K562 (cell line): ENCODE measurements at regions not wholly inside any gene's neighbourhood (a gene's known extent, or its start where the extent isn't known, plus 50 kb on each side); places are given as distances from the start of the nearest gene placed in this dataset.

Source experiments
- ATAC-seq: fragments of 200-7000 bp; cut with Tn5 transposase; 3 replicates; pipeline ENCODE4 v1.9.1; 2020; ENCODE audit warnings: moderate library complexity
- BruUV-seq: library from RNA; stranded (reverse); fragments of 400-500 nt; replicated peaks from 2 replicates; lab custom pipeline; 2021; lab: Mats Ljungman, UMichigan
- CTCF ChIA-PET: fragments of 300-600 bp; formaldehyde crosslinking; extraction: SDS; loops from one replicate; lab custom pipeline; 2021; ENCODE audit warnings: low intra/inter-chr PET ratio; lab: Yijun Ruan, JAX
- POLR2A ChIA-PET: fragments of 300-600, 350-650 bp; sonication (Branson Sonifier 250); formaldehyde crosslinking; extraction: SDS; loops from one replicate; lab custom pipeline; 2021; ENCODE audit warnings: antibody characterized with exemption, inconsistent platforms; lab: Yijun Ruan, JAX
- DNase-seq, 4 experiments: peaks; one replicate each; pipeline versions ENCODE4 v3.0.0 to v3.0.0-alpha.2; 2011 to 2018; ENCODE audit warnings: low spot score in 3 of 4, mixed read lengths in 3 of 4; ENCODE audit errors: extremely low read depth in 1 of 4
- FAIRE-seq: peaks from 2 replicates; lab custom pipeline; 2011; peaks lifted over from hg19 to GRCh38; lab: Jason Lieb, UNC
- H2AFZ ChIP-seq: 2 replicates; pipeline ENCODE4 v1.6.0; 2011; ENCODE audit warnings: low read depth, low read length, control low read depth, inconsistent platforms
- H3K27ac ChIP-seq: fragments of 200-600 bp; 3 replicates; pipeline ENCODE4 v1.8.0; 2011; ENCODE audit warnings: low read depth, mild to moderate bottlenecking, control low read depth, inconsistent platforms, low read length, moderate library complexity, mixed read lengths; ENCODE audit errors: extremely low read depth
- H3K27me3 ChIP-seq, 2 experiments: fragments of 300-600 bp in 1 of 2; 2 replicates in 1 of 2; 3 replicates in 1 of 2; pipeline versions ENCODE4 v1.6.0 to v1.8.0; 2011; ENCODE audit warnings: inconsistent platforms in 2 of 2, low read length in 2 of 2, mild to moderate bottlenecking in 1 of 2, mixed read lengths in 1 of 2, moderate library complexity in 1 of 2; ENCODE audit not compliant: control insufficient read depth in 2 of 2, insufficient read depth in 2 of 2
- H3K36me3 ChIP-seq: fragments of 300-600 bp; 3 replicates; pipeline ENCODE4 v1.8.0; 2011; ENCODE audit warnings: mild to moderate bottlenecking, low read length, inconsistent platforms; ENCODE audit not compliant: control insufficient read depth, insufficient read depth
- H3K4me1 ChIP-seq, 2 experiments: fragments of 200-600 bp in 1 of 2; replicated peaks in 1 of 2; 2 replicates in 1 of 2; 3 replicates in 1 of 2; pipeline versions ENCODE4 v1.5.1 to v1.8.0; 2011; ENCODE audit warnings: inconsistent platforms in 2 of 2, low read length in 2 of 2, mild to moderate bottlenecking in 1 of 2, mixed read lengths in 1 of 2, moderate library complexity in 1 of 2; ENCODE audit not compliant: control insufficient read depth in 2 of 2, insufficient read depth in 2 of 2
- H3K4me2 ChIP-seq: 2 replicates; pipeline ENCODE4 v1.6.1; 2011; ENCODE audit warnings: low read length, control low read depth, inconsistent platforms, mixed read lengths; ENCODE audit not compliant: insufficient read depth
- H3K4me3 ChIP-seq: fragments of 200-600 bp; sonication (generic), shearing (Covaris generic); 2 replicates; pipeline ENCODE4 v1.5.1; 2016; ENCODE audit warnings: control low read depth, inconsistent platforms
- H3K79me2 ChIP-seq: fragments of 200-600 bp; 3 replicates; pipeline ENCODE4 v1.8.0; 2011; ENCODE audit warnings: low read length, inconsistent platforms; ENCODE audit not compliant: control insufficient read depth, insufficient read depth
- H3K9ac ChIP-seq, 2 experiments: 2 replicates each; pipeline versions ENCODE4 v1.6.0 to v1.6.1; 2011; ENCODE audit warnings: low read depth in 2 of 2, low read length in 2 of 2, control low read depth in 1 of 2, inconsistent platforms in 1 of 2, mild to moderate bottlenecking in 1 of 2, mixed read lengths in 1 of 2; ENCODE audit not compliant: insufficient read depth in 1 of 2
- H3K9me1 ChIP-seq: one replicate; pipeline ENCODE4 v1.6.0; 2011; ENCODE audit warnings: inconsistent platforms, mild to moderate bottlenecking, low read length, moderate library complexity; ENCODE audit not compliant: control insufficient read depth, insufficient read depth
- H3K9me3 ChIP-seq: replicated peaks from 2 replicates; pipeline ENCODE4 v1.5.1; 2011; ENCODE audit warnings: low read depth, low read length, inconsistent platforms; ENCODE audit not compliant: control insufficient read depth, insufficient read depth
- H4K20me1 ChIP-seq: replicated peaks from 2 replicates; pipeline ENCODE4 v1.6.1; 2011; ENCODE audit warnings: low read length, inconsistent platforms, mixed read lengths; ENCODE audit not compliant: control insufficient read depth, insufficient read depth
- FIP1L1 ChIP-seq: fragments of 200-400 bp; formaldehyde crosslinking; IDR thresholded peaks from 2 replicates; pipeline ENCODE4 v1.6.1; 2018; ENCODE audit warnings: mild to moderate bottlenecking, low read depth, low read length; ENCODE audit not compliant: poor library complexity, severe bottlenecking
- LARP7 ChIP-seq: fragments of 450-650 bp; IDR thresholded peaks from 2 replicates; pipeline ENCODE4 v1.6.1; 2016
- MCM5 ChIP-seq: fragments of 450-650 bp; IDR thresholded peaks from 2 replicates; pipeline ENCODE4 v1.6.1; 2016; ENCODE audit warnings: low read depth
- NFYB ChIP-seq: IDR thresholded peaks from 2 replicates; pipeline ENCODE4 v1.6.1; 2011; ENCODE audit warnings: mild to moderate bottlenecking, moderate library complexity; ENCODE audit not compliant: insufficient read length; ENCODE audit errors: extremely low read depth
- PTTG1 ChIP-seq: fragments of 450-650 bp; IDR thresholded peaks from 2 replicates; pipeline ENCODE4 v1.6.1; 2016; ENCODE audit warnings: low read depth, mild to moderate bottlenecking, missing genetic modification characterization, missing compliant biosample characterization
- SAP30 ChIP-seq: fragments of 200-600 bp; sonication (generic); IDR thresholded peaks from 2 replicates; pipeline ENCODE4 v1.6.1; 2012; ENCODE audit warnings: borderline replicate concordance, low read depth, mild to moderate bottlenecking, moderate library complexity, low read length, control low read depth, inconsistent platforms; ENCODE audit not compliant: insufficient read depth, poor library complexity, severe bottlenecking
- SNRNP70 ChIP-seq: fragments of 200-400 bp; formaldehyde crosslinking; optimal IDR thresholded peaks from 2 replicates; pipeline ENCODE3; 2017; ENCODE audit warnings: low read depth, low read length
- TRIM24 ChIP-seq, 2 experiments: fragments of 450-650 bp; IDR thresholded peaks; 2 replicates each; pipeline ENCODE4 v1.6.1; 2016
- U2AF2 ChIP-seq: fragments of 200-400 bp; formaldehyde crosslinking; optimal IDR thresholded peaks from 2 replicates; pipeline ENCODE3; 2017; ENCODE audit warnings: low read depth, mild to moderate bottlenecking, low read length
- ZNF764 ChIP-seq: fragments of 250-450 bp; sonication (Bioruptor Pico); IDR thresholded peaks from 2 replicates; pipeline ENCODE4 v1.4.0; 2020; ENCODE audit warnings: low read depth, mild to moderate bottlenecking, moderate library complexity
- ZSCAN32 ChIP-seq: fragments of 450-650 bp; formaldehyde crosslinking; IDR thresholded peaks from 2 replicates; pipeline ENCODE4 v1.4.0; 2020; ENCODE audit warnings: mild to moderate bottlenecking, moderate library complexity
- WGBS: fragments of 100-300 bp; shearing (Covaris generic); methylation state at CpG from one replicate; pipeline ENCODE4 v1.1.6; 2016; ENCODE audit warnings: low coverage, mixed read lengths; ENCODE audit not compliant: insufficient coverage; ENCODE audit errors: missing lambda C conversion rate; 5-methylcytosine and 5-hydroxymethylcytosine counted together
- in situ Hi-C: fragments of 300-500 bp; cut with MboI; formaldehyde crosslinking; loops from 4 replicates; pipeline ENCODE4 v1.15.0; 2018; ENCODE audit warnings: inconsistent platforms, mixed read lengths
- intact Hi-C: fragments of 100-400 bp; cut with micrococcal nuclease; formaldehyde crosslinking; loops from 2 replicates; pipeline ENCODE4 v1.14.2; 2022
- TF ChIP-seq, protein P1 (sequence below): sonication (generic); formaldehyde crosslinking; IDR thresholded peaks from 2 replicates; pipeline ENCODE4 v1.8.0; 2022; ENCODE audit warnings: mild to moderate bottlenecking, missing genetic modification reagents, borderline replicate concordance
- TF ChIP-seq, protein P2 (sequence below): fragments of 250-450 bp; sonication (Bioruptor Pico); IDR thresholded peaks from 2 replicates; pipeline ENCODE4 v1.5.0; 2021; ENCODE audit warnings: mild to moderate bottlenecking, moderate library complexity
- TF ChIP-seq, protein P3 (sequence below): fragments of 450-650 bp; IDR thresholded peaks from 2 replicates; pipeline ENCODE4 v1.6.1; 2016
- TF ChIP-seq, protein P4 (sequence below): fragments of 450-650 bp; IDR thresholded peaks from one replicate; pipeline ENCODE4 v1.6.1; 2018; ENCODE audit warnings: mild to moderate bottlenecking, moderate library complexity; ENCODE audit not compliant: partially characterized antibody

DNA sequence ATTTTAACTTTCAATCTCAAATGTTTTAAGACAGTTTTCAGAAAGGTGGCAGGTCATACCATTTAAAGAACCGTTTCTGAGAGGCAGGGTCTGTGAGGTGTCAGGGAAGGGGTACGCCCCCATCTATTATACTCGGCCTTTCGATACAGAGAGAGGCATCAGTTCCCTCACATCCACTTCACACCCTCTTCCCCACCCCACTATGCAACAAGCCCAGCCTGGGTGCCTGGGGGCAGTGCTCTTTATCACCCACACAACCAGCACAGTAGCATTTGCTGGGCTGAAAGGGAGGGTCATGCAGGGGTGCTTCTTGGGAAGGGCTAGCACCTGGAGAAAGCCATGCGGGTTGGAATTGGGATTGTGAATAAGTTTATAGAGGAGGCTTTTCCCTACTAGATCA is 56.0 kb upstream of the KCNMB2 start:
- Histone ChIP-seq H2AFZ (no peak overlapping the region), H3K27me3 (no peaks in the 10 kb centered on the region), H3K27ac (no peak overlapping the region), H3K4me3 (no peak overlapping the region), H4K20me1 (no peaks in the 10 kb centered on the region), H3K9me1 (no peaks in the 10 kb centered on the region), H3K9me3 (no peaks in the 10 kb centered on the region), H3K36me3 (no peaks in the 10 kb centered on the region), H3K4me1 (no peaks in the 10 kb centered on the region), H3K4me2 (no peak overlapping the region), H3K79me2 (no peaks in the 10 kb centered on the region), H3K9ac (no peak overlapping the region)
- DNase-seq (no peak), ATAC-seq (no peak), FAIRE-seq (no peak)
- POLR2A ChIA-PET: interaction anchor here (1.5 kb wide), 1 partner anchor 17 kb away, joined by 4 read pairs; no protein-coding TSS in a partner anchor
- intact Hi-C loops: no loop called here
- WGBS: 0% methylated on average over 5 of the region's 5 CpGs
- in situ Hi-C loops: no loop called here
- no peak for TF ChIP-seq ZSCAN32 (CRISPR knock-in tag)
- TF ChIP-seq, protein P1, sequence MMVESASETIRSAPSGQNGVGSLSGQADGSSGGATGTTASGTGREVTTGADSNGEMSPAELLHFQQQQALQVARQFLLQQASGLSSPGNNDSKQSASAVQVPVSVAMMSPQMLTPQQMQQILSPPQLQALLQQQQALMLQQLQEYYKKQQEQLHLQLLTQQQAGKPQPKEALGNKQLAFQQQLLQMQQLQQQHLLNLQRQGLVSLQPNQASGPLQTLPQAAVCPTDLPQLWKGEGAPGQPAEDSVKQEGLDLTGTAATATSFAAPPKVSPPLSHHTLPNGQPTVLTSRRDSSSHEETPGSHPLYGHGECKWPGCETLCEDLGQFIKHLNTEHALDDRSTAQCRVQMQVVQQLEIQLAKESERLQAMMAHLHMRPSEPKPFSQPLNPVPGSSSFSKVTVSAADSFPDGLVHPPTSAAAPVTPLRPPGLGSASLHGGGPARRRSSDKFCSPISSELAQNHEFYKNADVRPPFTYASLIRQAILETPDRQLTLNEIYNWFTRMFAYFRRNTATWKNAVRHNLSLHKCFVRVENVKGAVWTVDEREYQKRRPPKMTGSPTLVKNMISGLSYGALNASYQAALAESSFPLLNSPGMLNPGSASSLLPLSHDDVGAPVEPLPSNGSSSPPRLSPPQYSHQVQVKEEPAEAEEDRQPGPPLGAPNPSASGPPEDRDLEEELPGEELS (CRISPR knock-in tag): no peak
- TF ChIP-seq PTTG1 (tag): no peak
- no peak for TF ChIP-seq TRIM24 (IDR thresholded peaks at IDR 0.05)
- TF ChIP-seq, protein P2, sequence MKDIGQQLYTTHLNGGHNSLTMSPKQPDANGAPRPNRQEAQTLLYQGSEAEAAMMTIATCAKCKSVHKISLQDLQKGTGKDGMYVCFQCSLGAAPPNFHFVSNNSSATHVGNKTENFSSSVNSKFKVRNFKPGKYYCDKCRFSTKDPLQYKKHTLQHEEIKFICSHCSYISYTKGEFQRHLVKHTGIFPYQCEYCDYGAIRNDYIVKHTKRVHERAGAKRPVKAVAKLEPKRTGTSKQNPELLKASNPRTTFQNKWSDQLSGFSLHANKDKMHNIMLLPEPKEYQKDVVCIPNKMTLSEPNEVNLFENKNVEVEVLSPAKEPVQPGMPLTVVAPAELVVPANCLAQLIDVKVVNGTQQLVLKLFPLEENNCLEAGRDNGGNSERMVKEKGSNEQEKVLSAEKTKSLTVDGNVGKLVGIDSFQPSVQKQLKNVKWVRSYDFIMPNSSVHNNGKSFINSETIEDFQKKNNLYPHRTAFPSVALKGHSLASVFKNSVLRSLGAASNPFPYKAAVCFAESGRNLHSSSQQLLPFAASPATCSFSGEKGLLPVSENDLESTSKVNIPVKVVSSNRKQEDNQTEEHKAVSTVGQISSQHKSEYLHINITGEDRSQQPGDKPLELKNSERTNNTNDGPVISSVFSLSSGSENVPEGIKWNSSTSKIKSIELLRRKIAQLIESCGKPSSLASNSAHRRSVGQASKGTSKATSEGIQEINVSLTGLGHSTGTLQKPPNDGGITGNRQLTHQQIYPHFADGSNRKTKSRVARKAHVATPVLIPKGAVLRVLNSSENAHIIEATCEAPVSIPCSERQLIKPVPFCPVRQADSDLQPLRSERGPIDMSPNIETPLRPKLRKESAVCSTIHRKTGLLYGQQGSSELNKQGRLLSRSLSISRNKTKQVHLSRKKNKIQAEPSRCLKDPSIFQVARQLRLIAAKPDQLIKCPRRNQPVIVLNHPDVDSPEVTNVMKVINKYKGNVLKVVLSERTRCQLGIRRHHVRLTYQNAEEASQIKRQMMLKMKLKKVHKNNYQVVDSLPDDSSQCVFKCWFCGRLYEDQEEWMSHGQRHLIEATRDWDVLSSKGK (CRISPR knock-in tag): no peak
- TF ChIP-seq, protein P3, sequence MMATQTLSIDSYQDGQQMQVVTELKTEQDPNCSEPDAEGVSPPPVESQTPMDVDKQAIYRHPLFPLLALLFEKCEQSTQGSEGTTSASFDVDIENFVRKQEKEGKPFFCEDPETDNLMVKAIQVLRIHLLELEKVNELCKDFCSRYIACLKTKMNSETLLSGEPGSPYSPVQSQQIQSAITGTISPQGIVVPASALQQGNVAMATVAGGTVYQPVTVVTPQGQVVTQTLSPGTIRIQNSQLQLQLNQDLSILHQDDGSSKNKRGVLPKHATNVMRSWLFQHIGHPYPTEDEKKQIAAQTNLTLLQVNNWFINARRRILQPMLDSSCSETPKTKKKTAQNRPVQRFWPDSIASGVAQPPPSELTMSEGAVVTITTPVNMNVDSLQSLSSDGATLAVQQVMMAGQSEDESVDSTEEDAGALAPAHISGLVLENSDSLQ: no peak
- no peak for TF ChIP-seq SNRNP70
- TF ChIP-seq NFYB: no peak
- no peak for TF ChIP-seq FIP1L1
- no peak for TF ChIP-seq SAP30
- TF ChIP-seq ZNF764 (CRISPR knock-in tag): no peak
- TF ChIP-seq, protein P4, sequence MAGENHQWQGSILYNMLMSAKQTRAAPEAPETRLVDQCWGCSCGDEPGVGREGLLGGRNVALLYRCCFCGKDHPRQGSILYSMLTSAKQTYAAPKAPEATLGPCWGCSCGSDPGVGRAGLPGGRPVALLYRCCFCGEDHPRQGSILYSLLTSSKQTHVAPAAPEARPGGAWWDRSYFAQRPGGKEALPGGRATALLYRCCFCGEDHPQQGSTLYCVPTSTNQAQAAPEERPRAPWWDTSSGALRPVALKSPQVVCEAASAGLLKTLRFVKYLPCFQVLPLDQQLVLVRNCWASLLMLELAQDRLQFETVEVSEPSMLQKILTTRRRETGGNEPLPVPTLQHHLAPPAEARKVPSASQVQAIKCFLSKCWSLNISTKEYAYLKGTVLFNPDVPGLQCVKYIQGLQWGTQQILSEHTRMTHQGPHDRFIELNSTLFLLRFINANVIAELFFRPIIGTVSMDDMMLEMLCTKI: no peak
- no peak for TF ChIP-seq U2AF2
- TF ChIP-seq LARP7: no peak
- TF ChIP-seq MCM5: no peak
- CTCF ChIA-PET: no interaction called here
- no TSS peak for BruUV-seq
